GM12864 (cell line): ENCODE measurements at regions not wholly inside any gene's neighbourhood (a gene's known extent, or its start where the extent isn't known, plus 50 kb on each side); places are given as distances from the start of the nearest gene placed in this dataset.

Source experiments
- DNase-seq: peaks from one replicate; pipeline ENCODE4 v3.0.0-alpha.2; 2011; ENCODE audit warnings: low read depth
- H3K4me3 ChIP-seq: 2 replicates; pipeline ENCODE4 v1.5.1; 2011; ENCODE audit warnings: mild to moderate bottlenecking, low read depth, low read length, control low read depth
- TF ChIP-seq, protein P1 (sequence below): IDR thresholded peaks from 2 replicates; pipeline ENCODE4 v1.5.1; 2011; ENCODE audit warnings: low read depth, mild to moderate bottlenecking, moderate library complexity, low read length, control low read depth, inconsistent platforms; ENCODE audit errors: missing control alignments

DNA sequence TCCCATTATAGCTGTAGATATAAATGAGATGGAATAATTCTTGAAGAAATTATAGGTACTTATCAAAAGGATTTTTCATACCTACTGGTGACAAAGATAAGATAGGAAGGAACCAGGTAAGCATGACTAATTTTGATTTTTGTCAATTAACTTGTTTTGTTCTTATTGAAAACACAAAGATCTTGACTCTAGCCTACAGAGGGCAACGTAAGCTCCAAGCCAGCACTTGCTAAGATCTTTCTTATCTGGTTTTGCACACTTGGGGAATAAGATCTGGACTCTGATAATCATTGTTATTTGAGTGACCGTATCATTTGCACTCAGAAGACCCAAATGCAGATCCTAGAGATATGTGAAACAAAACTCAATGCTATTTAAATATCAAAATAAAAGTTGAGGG lies 223.4 kb downstream of the VEGFC start:
- TF ChIP-seq, protein P1, sequence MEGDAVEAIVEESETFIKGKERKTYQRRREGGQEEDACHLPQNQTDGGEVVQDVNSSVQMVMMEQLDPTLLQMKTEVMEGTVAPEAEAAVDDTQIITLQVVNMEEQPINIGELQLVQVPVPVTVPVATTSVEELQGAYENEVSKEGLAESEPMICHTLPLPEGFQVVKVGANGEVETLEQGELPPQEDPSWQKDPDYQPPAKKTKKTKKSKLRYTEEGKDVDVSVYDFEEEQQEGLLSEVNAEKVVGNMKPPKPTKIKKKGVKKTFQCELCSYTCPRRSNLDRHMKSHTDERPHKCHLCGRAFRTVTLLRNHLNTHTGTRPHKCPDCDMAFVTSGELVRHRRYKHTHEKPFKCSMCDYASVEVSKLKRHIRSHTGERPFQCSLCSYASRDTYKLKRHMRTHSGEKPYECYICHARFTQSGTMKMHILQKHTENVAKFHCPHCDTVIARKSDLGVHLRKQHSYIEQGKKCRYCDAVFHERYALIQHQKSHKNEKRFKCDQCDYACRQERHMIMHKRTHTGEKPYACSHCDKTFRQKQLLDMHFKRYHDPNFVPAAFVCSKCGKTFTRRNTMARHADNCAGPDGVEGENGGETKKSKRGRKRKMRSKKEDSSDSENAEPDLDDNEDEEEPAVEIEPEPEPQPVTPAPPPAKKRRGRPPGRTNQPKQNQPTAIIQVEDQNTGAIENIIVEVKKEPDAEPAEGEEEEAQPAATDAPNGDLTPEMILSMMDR: no peak
- no peak for DNase-seq
- H3K4me3 ChIP-seq: no peak overlapping the region

DNA sequence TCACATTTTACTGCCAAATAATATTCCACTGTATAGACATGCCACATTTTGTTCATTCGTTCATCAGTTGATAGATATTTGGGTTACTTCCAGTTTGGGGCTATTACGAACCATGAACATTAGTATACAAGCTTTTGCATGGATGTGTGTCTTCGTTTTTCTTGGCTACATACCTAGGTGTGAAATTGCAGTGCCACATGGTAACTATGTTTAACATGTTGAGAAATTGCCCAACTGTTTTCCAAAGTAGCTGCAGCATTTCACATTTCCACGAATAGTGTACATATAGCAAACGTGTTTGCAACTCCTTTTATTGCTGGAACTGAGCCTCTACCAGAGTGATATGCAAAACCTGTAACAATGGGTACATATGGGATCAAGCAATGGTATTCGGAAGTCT lies 221.5 kb downstream of the VEGFC start:
- no peak overlapping the region for H3K4me3 ChIP-seq
- DNase-seq: no peak
- TF ChIP-seq, protein P1: no peak

DNA sequence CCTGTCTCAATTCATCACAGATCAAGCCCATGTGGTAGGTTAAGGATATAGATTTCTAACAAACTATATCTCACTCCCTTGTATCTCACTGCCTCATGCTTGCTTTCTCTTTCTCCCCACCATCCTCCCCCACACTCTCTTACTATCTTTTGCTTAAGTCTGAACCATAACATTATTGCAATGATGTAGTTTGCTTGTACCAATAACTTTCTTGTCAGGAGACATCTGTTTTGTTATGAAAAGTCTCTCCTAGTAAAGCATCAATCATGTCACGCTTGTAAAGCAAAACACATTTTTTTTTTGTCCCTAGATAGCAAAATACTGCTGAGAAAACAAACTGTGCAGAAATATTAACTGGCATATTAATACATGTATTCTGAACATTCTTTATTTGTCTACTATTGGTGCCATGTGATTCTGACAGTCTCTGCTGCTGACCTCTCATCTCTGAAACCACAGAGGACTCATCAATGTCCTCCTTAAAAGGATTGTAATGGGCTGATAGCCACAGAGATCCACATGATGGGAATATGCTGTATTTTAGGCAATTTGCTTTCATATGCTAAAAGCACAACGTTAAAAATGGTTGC lies 217.5 kb downstream of the VEGFC start:
- H3K4me3 ChIP-seq: no peak overlapping the region
- TF ChIP-seq, protein P1: no peak
- DNase-seq: no peak

DNA sequence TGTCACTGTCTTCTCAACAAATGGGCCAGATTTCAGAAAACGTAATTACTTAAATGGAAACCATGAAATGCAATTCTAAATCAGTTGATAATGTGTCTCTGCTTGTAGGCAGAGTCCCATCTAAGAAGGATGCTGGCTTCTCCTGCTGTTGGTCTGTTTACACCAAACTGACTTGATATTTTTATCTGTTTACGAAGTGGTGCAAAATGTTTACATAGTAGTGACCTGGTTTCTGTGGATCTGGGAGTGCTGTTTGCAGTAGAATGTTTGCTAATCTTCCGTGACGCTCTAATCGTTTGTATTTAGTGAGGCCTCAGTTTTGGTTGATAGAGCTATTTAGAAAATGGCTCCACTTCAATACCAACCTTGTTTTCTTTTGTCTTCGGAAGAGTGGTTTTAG lies 213.5 kb downstream of the VEGFC start:
- H3K4me3 ChIP-seq: no peak overlapping the region
- DNase-seq: no peak
- TF ChIP-seq, protein P1: no peak

DNA sequence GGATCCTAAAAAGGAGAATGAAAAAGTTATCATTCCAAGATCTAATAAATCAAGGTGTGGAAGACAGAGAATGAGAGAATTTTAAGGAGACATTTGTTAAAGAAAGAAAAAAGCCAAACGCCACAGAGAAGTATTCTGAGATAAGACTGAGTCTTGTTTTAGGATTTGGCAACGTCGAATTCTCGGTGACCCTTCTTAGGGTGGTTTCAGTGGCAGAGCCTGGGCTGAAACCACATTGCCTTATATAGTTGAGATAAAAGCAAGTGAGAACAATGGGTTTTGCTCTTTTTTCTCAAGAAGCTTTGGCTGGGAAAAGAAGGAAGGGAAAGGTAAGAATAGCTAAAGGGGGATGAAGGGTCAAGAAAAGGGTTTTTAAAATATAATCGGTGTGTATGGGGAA lies 209.4 kb downstream of the VEGFC start:
- H3K4me3 ChIP-seq: no peak overlapping the region
- TF ChIP-seq, protein P1: no peak
- no peak for DNase-seq

DNA sequence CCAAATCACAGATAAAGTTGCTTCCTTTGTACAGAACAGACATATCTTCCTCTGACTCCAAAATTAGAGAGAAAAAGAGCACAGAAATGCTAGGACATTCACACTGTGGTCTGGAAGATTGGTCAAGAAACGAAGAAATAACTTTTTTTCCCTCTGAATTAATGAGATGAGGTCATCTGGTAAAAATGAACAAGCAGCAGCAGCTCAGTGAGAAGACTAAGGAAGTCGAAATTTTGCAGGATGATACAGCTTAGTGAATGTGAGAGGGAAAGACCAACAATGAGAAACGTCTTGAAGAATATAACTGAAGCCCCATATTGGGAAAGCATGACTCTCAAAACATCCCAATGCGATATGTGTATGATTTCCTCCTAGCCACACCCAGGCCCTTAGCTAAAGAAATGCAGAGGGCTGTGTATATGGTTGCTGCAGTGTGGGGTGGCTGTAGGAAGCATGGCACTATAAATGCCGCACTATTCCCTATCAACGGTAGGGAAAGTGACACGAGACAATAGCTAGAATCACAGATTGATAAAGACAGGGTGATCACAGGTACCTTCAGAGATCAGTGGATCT lies 208.6 kb downstream of the VEGFC start:
- no peak for DNase-seq
- TF ChIP-seq, protein P1: no peak
- no peak overlapping the region for H3K4me3 ChIP-seq

DNA sequence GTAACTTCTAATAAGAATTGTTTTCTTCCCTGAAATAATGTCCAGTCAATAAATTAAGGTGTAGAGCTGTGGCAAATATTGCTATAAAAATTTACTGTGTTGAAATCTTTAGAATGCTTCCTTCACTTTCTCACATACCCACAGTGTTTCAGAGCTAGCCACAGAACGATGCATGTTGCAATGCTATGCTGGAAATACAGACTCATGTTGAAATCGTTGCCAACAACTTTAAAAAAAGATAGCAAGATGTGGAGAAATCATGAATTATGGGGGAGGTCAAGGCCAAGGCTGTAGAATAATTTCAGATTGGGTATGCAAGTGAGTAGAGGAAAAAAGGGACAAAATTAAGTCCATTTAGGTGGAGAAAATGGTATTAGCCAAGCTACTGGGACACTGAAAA lies 204.8 kb downstream of the VEGFC start:
- DNase-seq: no peak
- TF ChIP-seq, protein P1: no peak
- no peak overlapping the region for H3K4me3 ChIP-seq
